SK-N-MC (cell line): ENCODE measurements at regions not wholly inside any gene's neighbourhood (a gene's known extent, or its start where the extent isn't known, plus 50 kb on each side); places are given as distances from the start of the nearest gene placed in this dataset.

Source experiments
- EZH2 ChIP-seq: fragments of 200-600 bp; sonication (generic); IDR thresholded peaks from one replicate; pipeline ENCODE4 v1.6.1; 2017; ENCODE audit warnings: antibody characterized with exemption
- POLR2AphosphoS5 ChIP-seq: IDR thresholded peaks from 2 replicates; pipeline ENCODE4 v1.6.1; 2012; ENCODE audit warnings: mild to moderate bottlenecking, low read depth, low read length, borderline replicate concordance

GRCh38 chr2:15792331-15792730 is 148.0 kb upstream of the MYCN start:
- no peak for TF ChIP-seq EZH2
- TF ChIP-seq POLR2AphosphoS5 = no peak
